ENCODE measurements at regions not wholly inside any gene's neighbourhood (a gene's known extent, or its start where the extent isn't known, plus 50 kb on each side); places are given as distances from the start of the nearest gene placed in this dataset.

GRCh38 chr10:91009121-91009520 lies 88.2 kb upstream of the ANKRD1 start:
- DNase-seq (ENCODE audit: low spot score) = no peak
- Histone ChIP-seq H3K36me3 (ENCODE audit: control insufficient read depth in 4 of 4, insufficient read depth in 3 of 4, low read depth in 1 of 4, low read length in 3 of 4) (no peaks in the 10 kb centered on the region), H3K4me3 (ENCODE audit: low read depth in 1 of 3, low read length in 3 of 3) (no peak overlapping the region), H3K4me1 (ENCODE audit: control insufficient read depth in 4 of 4, insufficient read depth in 4 of 4, low read length in 3 of 4) (peaks cover 0 to 8% (median 2%) of the 10 kb centered on the region in 4 donors), H3K27ac (ENCODE audit: low read depth in 1 of 2, low read length in 2 of 2) (no peak overlapping the region), H3K9ac (ENCODE audit: low read depth in 1 of 2, low read length in 2 of 2) (no peak overlapping the region), H3K27me3 (ENCODE audit: control insufficient read depth in 4 of 4, insufficient read depth in 4 of 4, low read length in 3 of 4) (no peaks in the 10 kb centered on the region), H3K9me3 (ENCODE audit: control insufficient read depth in 4 of 4, low read length in 3 of 4) (no peaks in the 10 kb centered on the region)
- no peak for TF ChIP-seq HNF4G (IDR thresholded peaks at IDR 0.05)
- TF ChIP-seq RXRA (IDR thresholded peaks at IDR 0.05) = no peak
- TF ChIP-seq MAX (IDR thresholded peaks at IDR 0.05) = no peak
- no peak for TF ChIP-seq FOXA2 (IDR thresholded peaks at IDR 0.05)
- TF ChIP-seq TAF1 (conservative IDR thresholded peaks at IDR 0.05) = no peak
- TF ChIP-seq JUND (IDR thresholded peaks at IDR 0.05) = no peak
- TF ChIP-seq GABPA (IDR thresholded peaks at IDR 0.05 in 1 of 2, conservative IDR thresholded peaks at IDR 0.05 in 1 of 2) = no peak
- TF ChIP-seq HNF4A (conservative IDR thresholded peaks at IDR 0.05) = no peak
- TF ChIP-seq REST (IDR thresholded peaks at IDR 0.05) = no peak
- TF ChIP-seq ZBTB33 (IDR thresholded peaks at IDR 0.05) = no peak
- no peak for TF ChIP-seq ATF3 (IDR thresholded peaks at IDR 0.05)
- TF ChIP-seq FOXA1 (IDR thresholded peaks at IDR 0.05) = no peak
- no peak for TF ChIP-seq SP1 (IDR thresholded peaks at IDR 0.05)
- no peak for TF ChIP-seq RAD21 (IDR thresholded peaks at IDR 0.05)
- 95% methylated on average over 1 of the region's 1 CpG for WGBS

- Histone ChIP-seq H3K36me3 (ENCODE audit: control insufficient read depth in 4 of 4, insufficient read depth in 3 of 4, low read depth in 1 of 4, low read length in 3 of 4) (no peaks in the 10 kb centered on the region), H3K4me1 (ENCODE audit: control insufficient read depth in 4 of 4, insufficient read depth in 4 of 4, low read length in 3 of 4) (peaks cover 0 to 3% (median 0%) of the 10 kb centered on the region in 4 donors), H3K27ac (ENCODE audit: low read depth in 1 of 2, low read length in 2 of 2) (no peak overlapping the region), H3K4me3 (ENCODE audit: low read depth in 1 of 3, low read length in 3 of 3) (no peak overlapping the region), H3K27me3 (ENCODE audit: control insufficient read depth in 4 of 4, insufficient read depth in 4 of 4, low read length in 3 of 4) (no peaks in the 10 kb centered on the region), H3K9me3 (ENCODE audit: control insufficient read depth in 4 of 4, low read length in 3 of 4) (no peaks in the 10 kb centered on the region), H3K9ac (ENCODE audit: low read depth in 1 of 2, low read length in 2 of 2) (no peak overlapping the region)
- DNase-seq (ENCODE audit: low spot score) = no peak
- 80% methylated on average over 3 of the region's 3 CpGs for WGBS
- TF ChIP-seq GABPA (IDR thresholded peaks at IDR 0.05 in 1 of 2, conservative IDR thresholded peaks at IDR 0.05 in 1 of 2) = no peak
- no peak for TF ChIP-seq CTCF (IDR thresholded peaks at IDR 0.05; ENCODE audit: low read depth, low read length, missing input control)
- no peak for TF ChIP-seq REST (IDR thresholded peaks at IDR 0.05)
- no peak for TF ChIP-seq ZBTB33 (IDR thresholded peaks at IDR 0.05)
- TF ChIP-seq NR2F2 (IDR thresholded peaks at IDR 0.05) = no peak
- TF ChIP-seq FOXA1 (IDR thresholded peaks at IDR 0.05) = no peak
- no peak for TF ChIP-seq SP1 (IDR thresholded peaks at IDR 0.05)
- TF ChIP-seq EGR1 (IDR thresholded peaks at IDR 0.05; ENCODE audit: low read depth in 2 of 2) = no peak
Measured at GRCh38 chr10:91010952-91011351, 90.1 kb upstream of the ANKRD1 start.
